ENCODE measurements at regions not wholly inside any gene's neighbourhood (a gene's known extent, or its start where the extent isn't known, plus 50 kb on each side); places are given as distances from the start of the nearest gene placed in this dataset.

- H3K4me3 ChIP-seq: no peak overlapping the region
- ATAC-seq (ENCODE audit: low FRiP score in 2 of 2) (no peak), DNase-seq (no peak)
- no peaks in the 10 kb centered on the region for H3K9me3 ChIP-seq
- no peaks in the 10 kb centered on the region for H3K27me3 ChIP-seq
- peaks cover 0 to 20% (median 4%) of the 10 kb centered on the region in 4 donors for H3K4me1 ChIP-seq
- 89 to 91% methylated on average over 6 to 7 of the region's 7 CpGs for WGBS, 2 donors
- H3K27ac ChIP-seq: no peak overlapping the region
- no peaks in the 10 kb centered on the region for H3K36me3 ChIP-seq
- no peak for TF ChIP-seq EP300 (IDR thresholded peaks at IDR 0.05)
- no peak for TF ChIP-seq POLR2A (IDR thresholded peaks at IDR 0.05)
- no peak for TF ChIP-seq CTCF (IDR thresholded peaks at IDR 0.05)
- TF ChIP-seq POLR2AphosphoS5 (IDR thresholded peaks at IDR 0.05): no peak
Observed at GRCh38 chr4:153081006-153081580, 123.2 kb upstream of the TRIM2 start.

- TF ChIP-seq EP300 (IDR thresholded peaks at IDR 0.05) (no peak), POLR2A (IDR thresholded peaks at IDR 0.05) (no peak), POLR2AphosphoS5 (IDR thresholded peaks at IDR 0.05) (no peak), CTCF (IDR thresholded peaks at IDR 0.05) (no peak)
- DNase-seq (no peak), ATAC-seq (ENCODE audit: low FRiP score in 2 of 2) (no peak)
- 75 to 90% methylated on average over 4 of the region's 4 CpGs for WGBS, 2 donors
- H3K9me3 ChIP-seq: no peaks in the 10 kb centered on the region
- peaks cover 0 to 20% (median 4%) of the 10 kb centered on the region in 4 donors for H3K4me1 ChIP-seq
- H3K36me3 ChIP-seq: no peaks in the 10 kb centered on the region
- H3K4me3 ChIP-seq: no peak overlapping the region
- H3K27ac ChIP-seq: no peak overlapping the region
- H3K27me3 ChIP-seq: no peaks in the 10 kb centered on the region
Observed at GRCh38 chr4:153081693-153082092, 122.5 kb upstream of the TRIM2 start.

GRCh38 chr4:153082322-153083301 lies 121.6 kb upstream of the TRIM2 start:
- 62 to 72% methylated on average over 15 of the region's 15 CpGs for WGBS, 2 donors
- Histone ChIP-seq H3K4me1 (peaks cover 0 to 20% (median 4%) of the 10 kb centered on the region in 4 donors), H3K27me3 (no peaks in the 10 kb centered on the region), H3K36me3 (no peaks in the 10 kb centered on the region), H3K27ac (no peak overlapping the region), H3K9me3 (no peaks in the 10 kb centered on the region), H3K4me3 (no peak overlapping the region)
- DNase-seq: peak in 1 of 2 donors; percentile 30
- no peak for ATAC-seq (ENCODE audit: low FRiP score in 2 of 2)
- TF ChIP-seq EP300 (IDR thresholded peaks at IDR 0.05): no peak
- TF ChIP-seq CTCF (IDR thresholded peaks at IDR 0.05): no peak
- TF ChIP-seq POLR2A (IDR thresholded peaks at IDR 0.05): no peak
- TF ChIP-seq POLR2AphosphoS5 (IDR thresholded peaks at IDR 0.05): no peak

- no peak overlapping the region for H3K4me3 ChIP-seq
- DNase-seq: peak in 1 of 2 donors; percentile 66
Observed at GRCh38 chr4:153083447-153083947, 120.7 kb upstream of the TRIM2 start.

More at GRCh38 chr4:153083447-153083947, 120.7 kb upstream of the TRIM2 start:
- ATAC-seq (ENCODE audit: low FRiP score in 2 of 2): peak; percentile 69 to 83
- no peak overlapping the region for H3K27ac ChIP-seq
- no peaks in the 10 kb centered on the region for H3K9me3 ChIP-seq
- TF ChIP-seq POLR2AphosphoS5 (IDR thresholded peaks at IDR 0.05): no peak
- peak in 5 of 6 experiments; percentile 28 to 68 (median 63) for TF ChIP-seq CTCF (IDR thresholded peaks at IDR 0.05)
- peaks cover 0 to 20% (median 4%) of the 10 kb centered on the region in 4 donors for H3K4me1 ChIP-seq
- H3K27me3 ChIP-seq: no peaks in the 10 kb centered on the region
- H3K36me3 ChIP-seq: no peaks in the 10 kb centered on the region
- WGBS, 2 donors: 27 to 40% methylated on average over 4 to 7 of the region's 7 CpGs

Data from upper lobe of left lung (tissue), 6 donors.